ENCODE measurements at regions not wholly inside any gene's neighbourhood (a gene's known extent, or its start where the extent isn't known, plus 50 kb on each side); places are given as distances from the start of the nearest gene placed in this dataset.

GRCh38 chr5:42974536-42974935 lies 65.6 kb downstream of the ANXA2R start:
- Histone ChIP-seq H3K4me1 (ENCODE audit: control insufficient read depth, low read length) (no peaks in the 10 kb centered on the region), H3K9me2 (replicated peaks; ENCODE audit: control insufficient read depth, low read length) (no peaks in the 10 kb centered on the region), H3K79me2 (ENCODE audit: control insufficient read depth, low read length) (no peaks in the 10 kb centered on the region)

GRCh38 chr5:42970636-42971559 lies 69.2 kb downstream of the ANXA2R start:
- TF ChIP-seq EZH2phosphoT487 (IDR thresholded peaks at IDR 0.05; ENCODE audit: borderline replicate concordance, low read length), result no peak
- TF ChIP-seq, protein P1, sequence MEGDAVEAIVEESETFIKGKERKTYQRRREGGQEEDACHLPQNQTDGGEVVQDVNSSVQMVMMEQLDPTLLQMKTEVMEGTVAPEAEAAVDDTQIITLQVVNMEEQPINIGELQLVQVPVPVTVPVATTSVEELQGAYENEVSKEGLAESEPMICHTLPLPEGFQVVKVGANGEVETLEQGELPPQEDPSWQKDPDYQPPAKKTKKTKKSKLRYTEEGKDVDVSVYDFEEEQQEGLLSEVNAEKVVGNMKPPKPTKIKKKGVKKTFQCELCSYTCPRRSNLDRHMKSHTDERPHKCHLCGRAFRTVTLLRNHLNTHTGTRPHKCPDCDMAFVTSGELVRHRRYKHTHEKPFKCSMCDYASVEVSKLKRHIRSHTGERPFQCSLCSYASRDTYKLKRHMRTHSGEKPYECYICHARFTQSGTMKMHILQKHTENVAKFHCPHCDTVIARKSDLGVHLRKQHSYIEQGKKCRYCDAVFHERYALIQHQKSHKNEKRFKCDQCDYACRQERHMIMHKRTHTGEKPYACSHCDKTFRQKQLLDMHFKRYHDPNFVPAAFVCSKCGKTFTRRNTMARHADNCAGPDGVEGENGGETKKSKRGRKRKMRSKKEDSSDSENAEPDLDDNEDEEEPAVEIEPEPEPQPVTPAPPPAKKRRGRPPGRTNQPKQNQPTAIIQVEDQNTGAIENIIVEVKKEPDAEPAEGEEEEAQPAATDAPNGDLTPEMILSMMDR (IDR thresholded peaks at IDR 0.05; ENCODE audit: low read depth, low read length, poor library complexity, severe bottlenecking), result no peak
- Histone ChIP-seq H3K9me2 (replicated peaks; ENCODE audit: control insufficient read depth, low read length) (no peaks in the 10 kb centered on the region), H3K4me1 (ENCODE audit: control insufficient read depth, low read length) (no peaks in the 10 kb centered on the region), H3K36me3 (ENCODE audit: control insufficient read depth, low read length) (no peaks in the 10 kb centered on the region), H3K79me2 (ENCODE audit: control insufficient read depth, low read length) (no peaks in the 10 kb centered on the region), H3K9me3 (ENCODE audit: control insufficient read depth, insufficient read depth, low read length) (no peaks in the 10 kb centered on the region), H3F3A (ENCODE audit: control insufficient read depth, insufficient read depth) (no peaks in the 10 kb centered on the region), H3K4me3 (ENCODE audit: low read length) (no peak overlapping the region), H3K27me3 (ENCODE audit: control insufficient read depth, low read length) (no peaks in the 10 kb centered on the region; the same call in 1 of the 2 replicates), H3K4me2 (ENCODE audit: low read length) (no peak overlapping the region), H4K20me1 (ENCODE audit: control insufficient read depth, insufficient read depth, low read depth, low read length) (no peaks in the 10 kb centered on the region), H3K27ac (ENCODE audit: low read depth, low read length) (no peak overlapping the region)

More at GRCh38 chr5:42974536-42974935, 65.6 kb downstream of the ANXA2R start:
- Histone ChIP-seq H3K27ac (ENCODE audit: low read depth, low read length) (no peak overlapping the region), H3K36me3 (ENCODE audit: control insufficient read depth, low read length) (no peaks in the 10 kb centered on the region), H3F3A (ENCODE audit: control insufficient read depth, insufficient read depth) (no peaks in the 10 kb centered on the region), H4K20me1 (ENCODE audit: control insufficient read depth, insufficient read depth, low read depth, low read length) (no peaks in the 10 kb centered on the region), H3K4me3 (ENCODE audit: low read length) (no peak overlapping the region), H3K4me2 (ENCODE audit: low read length) (no peak overlapping the region), H3K9me3 (ENCODE audit: control insufficient read depth, insufficient read depth, low read length) (no peaks in the 10 kb centered on the region), H3K27me3 (ENCODE audit: control insufficient read depth, low read length) (no peaks in the 10 kb centered on the region; the same call in 1 of the 2 replicates)
- TF ChIP-seq, protein P1 (IDR thresholded peaks at IDR 0.05; ENCODE audit: low read depth, low read length, poor library complexity, severe bottlenecking), result no peak
- no peak for TF ChIP-seq EZH2phosphoT487 (IDR thresholded peaks at IDR 0.05; ENCODE audit: borderline replicate concordance, low read length)

- H3K27ac ChIP-seq (ENCODE audit: low read depth, low read length), result no peak overlapping the region
- no peak overlapping the region for H3K4me2 ChIP-seq (ENCODE audit: low read length)
- no peak for TF ChIP-seq EZH2phosphoT487 (IDR thresholded peaks at IDR 0.05; ENCODE audit: borderline replicate concordance, low read length)
- TF ChIP-seq, protein P1 (IDR thresholded peaks at IDR 0.05; ENCODE audit: low read depth, low read length, poor library complexity, severe bottlenecking), result no peak
- H3K36me3 ChIP-seq (ENCODE audit: control insufficient read depth, low read length), result no peaks in the 10 kb centered on the region
- no peaks in the 10 kb centered on the region for H3K9me3 ChIP-seq (ENCODE audit: control insufficient read depth, insufficient read depth, low read length)
- H3K27me3 ChIP-seq (ENCODE audit: control insufficient read depth, low read length), result peaks cover 11% of the 10 kb centered on the region
- no peaks in the 10 kb centered on the region for H4K20me1 ChIP-seq (ENCODE audit: control insufficient read depth, insufficient read depth, low read depth, low read length)
- H3F3A ChIP-seq (ENCODE audit: control insufficient read depth, insufficient read depth), result no peaks in the 10 kb centered on the region
- H3K4me1 ChIP-seq (ENCODE audit: control insufficient read depth, low read length), result no peaks in the 10 kb centered on the region
- H3K9me2 ChIP-seq (replicated peaks; ENCODE audit: control insufficient read depth, low read length), result no peaks in the 10 kb centered on the region
- H3K79me2 ChIP-seq (ENCODE audit: control insufficient read depth, low read length), result no peaks in the 10 kb centered on the region
- no peak overlapping the region for H3K4me3 ChIP-seq (ENCODE audit: low read length)
These were observed 74.2 kb downstream of the ANXA2R start for GRCh38 chr5:42965934-42966333.

All from DOHH2 (cell line).